ENCODE measurements at regions not wholly inside any gene's neighbourhood (a gene's known extent, or its start where the extent isn't known, plus 50 kb on each side); places are given as distances from the start of the nearest gene placed in this dataset.

- TF ChIP-seq POLR2AphosphoS5 (IDR thresholded peaks at IDR 0.05; ENCODE audit: low read depth, low read length) (no peak), POLR2A (IDR thresholded peaks at IDR 0.05; ENCODE audit: low read depth, low read length) (no peak), TAF1 (IDR thresholded peaks at IDR 0.05; ENCODE audit: borderline replicate concordance, low read depth, low read length) (no peak)
Measured at GRCh38 chr4:189117426-189117825, 823.2 kb upstream of the FRG1 start.

Data from GM12892 (cell line).